ENCODE measurements at regions not wholly inside any gene's neighbourhood (a gene's known extent, or its start where the extent isn't known, plus 50 kb on each side); places are given as distances from the start of the nearest gene placed in this dataset.
A peak's percentile ranks its signal among the peaks of the same experiment; 100 is the strongest.
"Not testable (repeated sequence)": the region's sequence is repeated elsewhere in the genome, so short reads cannot be mapped to it uniquely, and the experiment has no call there.

GRCh38 chr2:138396843-138397242, 104.7 kb upstream of the SPOPL start:
- ATAC-seq = no peak

- no peak for ATAC-seq
These were observed 98.1 kb upstream of the SPOPL start for GRCh38 chr2:138403431-138403927.

GRCh38 chr2:138414014-138414413, 87.6 kb upstream of the SPOPL start:
- no peak for ATAC-seq

- ATAC-seq = no peak
These were observed 85.6 kb upstream of the SPOPL start for GRCh38 chr2:138415985-138416384.

- ATAC-seq = no peak
These were observed 83.1 kb upstream of the SPOPL start for GRCh38 chr2:138418453-138418852.

- no peak for ATAC-seq
These were observed 80.1 kb upstream of the SPOPL start for GRCh38 chr2:138421315-138421970.

- ATAC-seq = no peak
These were observed 79.6 kb upstream of the SPOPL start for GRCh38 chr2:138421971-138422335.

- ATAC-seq = no peak
These were observed 78.4 kb upstream of the SPOPL start for GRCh38 chr2:138423198-138423597.

- no peak for ATAC-seq
These were observed 77.8 kb upstream of the SPOPL start for GRCh38 chr2:138423745-138424144.

- ATAC-seq = no peak
These were observed 77.0 kb upstream of the SPOPL start for GRCh38 chr2:138424436-138425140.

- ATAC-seq = not testable (repeated sequence)
These were observed 75.5 kb upstream of the SPOPL start for GRCh38 chr2:138426116-138426515.

GRCh38 chr2:138428710-138429440, 72.7 kb upstream of the SPOPL start:
- ATAC-seq = peak in 1 of 2 donors; percentile 5

- peak; percentile 25 to 56 for ATAC-seq
These were observed 71.4 kb upstream of the SPOPL start for GRCh38 chr2:138430181-138430580.

- ATAC-seq = no peak
These were observed 68.6 kb upstream of the SPOPL start for GRCh38 chr2:138432971-138433370.

- ATAC-seq = no peak
These were observed 67.3 kb upstream of the SPOPL start for GRCh38 chr2:138433995-138434951.

GRCh38 chr2:138435701-138436100, 65.9 kb upstream of the SPOPL start:
- no peak for ATAC-seq

- ATAC-seq = no peak
These were observed 61.8 kb upstream of the SPOPL start for GRCh38 chr2:138439733-138440132.

- no peak for ATAC-seq
These were observed 60.8 kb upstream of the SPOPL start for GRCh38 chr2:138440759-138441158.

- ATAC-seq = no peak
These were observed 59.7 kb upstream of the SPOPL start for GRCh38 chr2:138441916-138442315.

GRCh38 chr2:138444411-138444810, 57.2 kb upstream of the SPOPL start:
- ATAC-seq = no peak

GRCh38 chr2:138445227-138445626, 56.3 kb upstream of the SPOPL start:
- ATAC-seq = no peak

GRCh38 chr2:138446043-138446442, 55.5 kb upstream of the SPOPL start:
- ATAC-seq = no peak
